Hepatocyte (in vitro differentiated cells): ENCODE measurements at regions not wholly inside any gene's neighbourhood (a gene's known extent, or its start where the extent isn't known, plus 50 kb on each side); places are given as distances from the start of the nearest gene placed in this dataset.

Experiments
- CTCF ChIP-seq: fragments of 200-600 bp; sonication (generic); IDR thresholded peaks from 2 replicates; pipeline ENCODE4 v1.5.1; 2016; ENCODE audit warnings: antibody characterized with exemption, mild to moderate bottlenecking; ENCODE audit not compliant: poor library complexity
- EZH2 ChIP-seq: fragments of 200-600 bp; sonication (generic); IDR thresholded peaks from 2 replicates; pipeline ENCODE4 v1.6.1; 2016; ENCODE audit warnings: antibody characterized with exemption, mild to moderate bottlenecking, borderline replicate concordance
- EZH2phosphoT487 ChIP-seq: fragments of 200-600 bp; sonication (generic); IDR thresholded peaks from one replicate; pipeline ENCODE4 v1.6.1; 2018; ENCODE audit warnings: antibody characterized with exemption, mild to moderate bottlenecking, low read depth, moderate library complexity; ENCODE audit not compliant: unreplicated experiment, severe bottlenecking

GRCh38 chr3:181461381-181461780 lies 250.3 kb upstream of the SOX2 start:
- no peak for TF ChIP-seq CTCF
- TF ChIP-seq EZH2phosphoT487 = no peak
- TF ChIP-seq EZH2 = no peak
